Mesothelial cell of epicardium (in vitro differentiated cells): ENCODE measurements at regions not wholly inside any gene's neighbourhood (a gene's known extent, or its start where the extent isn't known, plus 50 kb on each side); places are given as distances from the start of the nearest gene placed in this dataset.
"Not testable (repeated sequence)": the region's sequence is repeated elsewhere in the genome, so short reads cannot be mapped to it uniquely, and the experiment has no call there.

Experiments used
- DNase-seq, 2 experiments: peaks; one replicate each; pipeline ENCODE4 v3.0.0; 2021; ENCODE audit warnings: low spot score in 2 of 2; ENCODE audit not compliant: unreplicated experiment in 2 of 2
- H3K27ac Mint-ChIP-seq: 2 replicates; pipeline ENCODE4 v1.8.0; 2021; ENCODE audit warnings: mixed read lengths
- H3K27me3 Mint-ChIP-seq: 2 replicates; pipeline ENCODE4 v1.8.0; 2021; ENCODE audit warnings: low read depth, mixed read lengths
- H3K36me3 Mint-ChIP-seq: 2 replicates; pipeline ENCODE4 v1.8.0; 2021; ENCODE audit warnings: mixed read lengths
- H3K4me1 Mint-ChIP-seq: 2 replicates; pipeline ENCODE4 v1.8.0; 2021; ENCODE audit warnings: mixed read lengths
- H3K4me3 Mint-ChIP-seq: 2 replicates; pipeline ENCODE4 v1.8.0; 2021; ENCODE audit warnings: mild to moderate bottlenecking, moderate library complexity, mixed read lengths
- H3K9me3 Mint-ChIP-seq: 2 replicates; pipeline ENCODE4 v1.8.0; 2021; ENCODE audit warnings: mixed read lengths
- CTCF ChIP-seq: fragments of 200-600 bp; sonication (generic); IDR thresholded peaks from one replicate; pipeline ENCODE4 v1.5.0; 2021; ENCODE audit warnings: antibody characterized with exemption; ENCODE audit not compliant: unreplicated experiment

GRCh38 chr2:67576991-67577390 lies 179.9 kb downstream of the ETAA1 start:
- no peak overlapping the region for H3K27ac Mint-ChIP-seq
- H3K36me3 Mint-ChIP-seq: peaks cover 7% of the 10 kb centered on the region
- peaks cover 24% of the 10 kb centered on the region for H3K4me1 Mint-ChIP-seq
- H3K9me3 Mint-ChIP-seq: peaks cover 43% of the 10 kb centered on the region
- no peak for DNase-seq
- no peak overlapping the region for H3K4me3 Mint-ChIP-seq
- no peaks in the 10 kb centered on the region for H3K27me3 Mint-ChIP-seq
- TF ChIP-seq CTCF: no peak

- peaks cover 47% of the 10 kb centered on the region for H3K9me3 Mint-ChIP-seq
- no peak for TF ChIP-seq CTCF
- H3K4me3 Mint-ChIP-seq: no peak overlapping the region
- no peak overlapping the region for H3K27ac Mint-ChIP-seq
- H3K27me3 Mint-ChIP-seq: no peaks in the 10 kb centered on the region
- H3K36me3 Mint-ChIP-seq: peaks cover 15% of the 10 kb centered on the region
- DNase-seq: no peak
- peaks cover 7% of the 10 kb centered on the region for H3K4me1 Mint-ChIP-seq
These were observed 182.1 kb downstream of the ETAA1 start for GRCh38 chr2:67579216-67579615.

- H3K4me1 Mint-ChIP-seq: peaks cover 5% of the 10 kb centered on the region
- TF ChIP-seq CTCF: no peak
- no peak for DNase-seq
- H3K36me3 Mint-ChIP-seq: peaks cover 20% of the 10 kb centered on the region
- peaks cover 50% of the 10 kb centered on the region for H3K9me3 Mint-ChIP-seq
- no peak overlapping the region for H3K27ac Mint-ChIP-seq
- H3K4me3 Mint-ChIP-seq: no peak overlapping the region
- H3K27me3 Mint-ChIP-seq: no peaks in the 10 kb centered on the region
These were observed 182.7 kb downstream of the ETAA1 start for GRCh38 chr2:67579806-67580205.

- peaks cover 36% of the 10 kb centered on the region for H3K36me3 Mint-ChIP-seq
- H3K4me1 Mint-ChIP-seq: peaks cover 5% of the 10 kb centered on the region
These were observed 184.6 kb downstream of the ETAA1 start for GRCh38 chr2:67581751-67582150.

GRCh38 chr2:67583185-67583584 lies 186.1 kb downstream of the ETAA1 start:
- TF ChIP-seq CTCF: no peak

More at GRCh38 chr2:67581751-67582150, 184.6 kb downstream of the ETAA1 start:
- no peak for DNase-seq
- no peak overlapping the region for H3K27ac Mint-ChIP-seq
- H3K9me3 Mint-ChIP-seq: peaks cover 63% of the 10 kb centered on the region
- H3K4me3 Mint-ChIP-seq: no peak overlapping the region
- no peaks in the 10 kb centered on the region for H3K27me3 Mint-ChIP-seq
- no peak for TF ChIP-seq CTCF

GRCh38 chr2:67585400-67585799 lies 188.3 kb downstream of the ETAA1 start:
- TF ChIP-seq CTCF: no peak
- no peak for DNase-seq
- Mint-ChIP-seq H3K4me3 (no peak overlapping the region), H3K36me3 (peaks cover 40% of the 10 kb centered on the region), H3K9me3 (peaks cover 74% of the 10 kb centered on the region), H3K27ac (no peak overlapping the region), H3K27me3 (no peaks in the 10 kb centered on the region), H3K4me1 (no peaks in the 10 kb centered on the region)

More at GRCh38 chr2:67583185-67583584, 186.1 kb downstream of the ETAA1 start:
- H3K4me1 Mint-ChIP-seq: peaks cover 5% of the 10 kb centered on the region
- peaks cover 36% of the 10 kb centered on the region for H3K36me3 Mint-ChIP-seq
- H3K9me3 Mint-ChIP-seq: peaks cover 68% of the 10 kb centered on the region
- H3K27ac Mint-ChIP-seq: no peak overlapping the region
- DNase-seq: no peak
- no peaks in the 10 kb centered on the region for H3K27me3 Mint-ChIP-seq
- H3K4me3 Mint-ChIP-seq: no peak overlapping the region

GRCh38 chr2:67589121-67589520 lies 192.0 kb downstream of the ETAA1 start:
- Mint-ChIP-seq H3K36me3 (peaks cover 39% of the 10 kb centered on the region), H3K9me3 (peaks cover 81% of the 10 kb centered on the region)
- DNase-seq, H3K27ac Mint-ChIP-seq, H3K27me3 Mint-ChIP-seq, H3K4me3 Mint-ChIP-seq, H3K4me1 Mint-ChIP-seq: not testable (repeated sequence)

- H3K4me3 Mint-ChIP-seq, H3K27me3 Mint-ChIP-seq, H3K27ac Mint-ChIP-seq, H3K4me1 Mint-ChIP-seq, DNase-seq: not testable (repeated sequence)
- H3K9me3 Mint-ChIP-seq: peaks cover 63% of the 10 kb centered on the region
- peaks cover 18% of the 10 kb centered on the region for H3K36me3 Mint-ChIP-seq
These were observed 197.4 kb downstream of the ETAA1 start for GRCh38 chr2:67594522-67594921.
